ENCODE measurements at regions not wholly inside any gene's neighbourhood (a gene's known extent, or its start where the extent isn't known, plus 50 kb on each side); places are given as distances from the start of the nearest gene placed in this dataset.

DNA sequence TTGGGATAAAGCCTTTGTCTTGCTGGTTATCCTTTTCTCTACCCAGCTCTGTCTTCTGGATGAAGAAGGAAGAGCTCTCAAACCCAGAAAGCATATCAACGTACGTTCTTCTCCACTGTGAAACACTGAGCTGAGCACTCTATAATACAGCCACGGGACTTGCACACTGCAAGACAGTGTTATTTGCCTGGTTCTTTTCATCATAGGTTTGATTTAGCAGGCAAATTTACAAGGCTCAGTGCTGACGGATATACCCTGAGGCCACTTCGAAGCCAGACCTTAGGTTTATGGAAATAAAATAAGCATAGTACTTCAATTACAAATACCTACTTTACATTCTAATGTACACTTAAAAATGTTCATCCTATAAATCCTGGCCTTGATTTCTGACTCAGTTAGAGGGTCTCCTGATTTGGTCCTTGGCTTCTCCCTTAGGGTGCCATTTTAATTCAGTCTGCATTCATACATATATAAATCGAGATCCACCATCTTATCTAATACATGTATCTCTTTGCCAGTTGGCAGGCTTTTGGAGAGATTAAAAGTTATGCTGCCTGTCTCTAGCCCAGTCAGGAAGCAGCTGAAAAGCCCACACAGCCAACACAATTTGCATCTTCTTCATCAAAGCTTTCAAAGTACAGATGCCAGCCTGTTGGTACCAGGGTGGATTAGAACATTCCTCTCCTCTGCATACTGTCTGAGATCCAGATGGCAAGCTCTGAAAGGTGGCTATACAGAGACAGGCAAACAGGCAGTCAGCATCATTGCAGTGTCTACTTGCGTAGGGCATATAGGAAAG, 194.4 kb downstream of the DEPDC1B start:
- TF ChIP-seq CTCF (IDR thresholded peaks at IDR 0.05) (no peak), ZFX (IDR thresholded peaks at IDR 0.05; ENCODE audit: borderline replicate concordance) (no peak)

GRCh38 chr5:60504342-60504741, 195.6 kb downstream of the DEPDC1B start:
- no peak overlapping the region for H3K27ac ChIP-seq
- TF ChIP-seq ZFX (IDR thresholded peaks at IDR 0.05; ENCODE audit: borderline replicate concordance) = no peak
- TF ChIP-seq CTCF (IDR thresholded peaks at IDR 0.05) = no peak

More for the DNA sequence above, 194.4 kb downstream of the DEPDC1B start:
- H3K27ac ChIP-seq = no peak overlapping the region; the same call in 1 of the 2 replicates

DNA sequence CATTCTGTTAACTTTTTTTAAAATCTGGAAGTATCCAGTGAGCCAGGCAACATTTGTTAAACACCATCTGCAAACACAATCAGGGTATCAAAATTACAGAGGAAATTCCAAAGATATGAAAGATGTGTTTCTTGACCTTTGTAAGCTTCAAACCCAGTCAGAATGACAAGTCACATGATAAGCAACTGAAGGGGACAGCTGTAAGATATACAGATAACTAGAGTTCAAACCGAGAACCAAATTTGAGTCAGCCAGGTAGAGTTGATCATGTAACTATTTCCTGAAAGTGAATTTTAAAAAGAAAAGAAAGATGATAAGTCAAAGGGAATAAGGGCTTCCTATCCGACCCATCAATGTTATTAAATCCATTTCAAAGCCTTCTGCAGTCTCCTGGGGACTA, 196.2 kb downstream of the DEPDC1B start:
- H3K27ac ChIP-seq = no peak overlapping the region
- TF ChIP-seq CTCF (IDR thresholded peaks at IDR 0.05) (no peak), ZFX (IDR thresholded peaks at IDR 0.05; ENCODE audit: borderline replicate concordance) (no peak)

DNA sequence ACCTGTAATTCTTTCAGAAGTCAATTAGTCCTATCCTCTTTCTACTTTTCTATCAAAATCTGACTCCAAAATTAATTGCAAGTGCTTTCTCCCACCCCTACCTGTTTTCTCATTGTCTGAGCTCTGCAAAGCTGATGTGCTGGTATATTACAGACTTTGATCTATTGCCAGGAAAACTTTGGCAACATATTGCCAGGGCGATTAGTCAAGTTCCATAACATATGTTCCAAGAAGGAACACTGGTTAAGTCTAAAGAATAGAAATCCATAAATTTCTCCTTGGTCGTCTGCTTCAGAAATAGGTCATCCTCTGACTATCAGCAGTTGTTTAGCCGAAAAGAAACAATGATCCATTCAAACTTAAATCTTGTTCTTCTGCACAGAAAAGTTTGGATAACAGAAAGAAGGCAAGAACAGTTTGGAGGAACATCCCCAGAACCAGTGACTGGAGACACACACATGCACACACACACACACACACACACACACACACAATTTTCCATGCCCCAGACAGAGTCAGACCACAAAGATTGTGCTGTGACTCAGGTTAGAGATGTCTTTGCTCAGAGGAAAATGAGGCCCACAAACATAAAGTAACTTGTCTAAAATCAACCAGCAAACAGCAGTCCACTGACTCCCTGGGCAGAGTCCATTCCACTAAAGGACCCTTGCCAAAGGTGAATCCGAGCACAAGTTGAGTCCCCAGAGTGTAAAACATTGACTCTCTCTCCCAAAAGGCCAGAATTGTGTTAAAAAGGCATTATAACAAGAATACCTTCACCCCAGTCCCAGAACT, 202.1 kb downstream of the DEPDC1B start:
- TF ChIP-seq CTCF (IDR thresholded peaks at IDR 0.05) (no peak), ZFX (IDR thresholded peaks at IDR 0.05; ENCODE audit: borderline replicate concordance) (no peak)

DNA sequence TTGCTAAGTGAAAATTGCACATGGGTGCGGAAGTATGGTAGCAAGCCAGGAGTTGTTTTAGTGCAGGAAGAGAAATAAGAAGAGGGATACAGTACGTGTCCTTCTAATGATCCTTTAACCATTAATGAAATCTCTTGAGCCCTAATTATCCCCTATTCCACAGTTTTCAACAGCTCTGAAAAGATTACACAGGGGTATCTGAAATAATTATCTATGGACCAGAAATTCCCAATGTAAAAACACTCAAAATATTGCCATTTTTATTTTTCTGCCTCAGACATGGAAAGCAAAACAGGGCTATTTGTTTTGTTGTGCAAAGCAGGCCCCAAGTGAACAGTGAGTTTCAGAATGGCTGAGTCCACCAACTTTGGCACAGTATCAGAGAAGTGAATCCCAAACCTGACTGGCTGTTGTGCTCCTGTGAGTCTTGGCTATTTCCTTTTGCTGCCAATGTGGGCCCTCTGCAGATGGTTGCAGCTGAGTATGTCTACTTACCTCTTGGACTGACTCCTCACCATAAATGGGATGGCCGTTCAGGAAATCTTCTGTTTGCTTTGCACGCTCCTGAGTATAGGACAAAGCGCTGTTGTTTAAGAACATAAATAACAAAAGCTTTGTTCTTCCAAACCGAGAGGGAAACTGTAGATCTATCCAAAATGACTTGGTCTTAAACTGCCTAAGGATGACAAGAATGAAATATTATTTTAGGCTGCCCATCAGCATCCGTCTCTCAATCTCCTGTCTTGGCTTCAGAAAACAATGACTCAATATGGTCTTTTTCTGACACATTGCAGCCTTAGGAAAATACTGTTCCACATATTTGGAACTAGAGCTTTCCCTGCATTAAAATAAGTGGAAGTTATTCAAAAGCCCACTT, 204.1 kb downstream of the DEPDC1B start:
- TF ChIP-seq ZFX (IDR thresholded peaks at IDR 0.05; ENCODE audit: borderline replicate concordance) (no peak), CTCF (IDR thresholded peaks at IDR 0.05) (no peak)
- peak overlapping the region; percentile 53 for H3K27ac ChIP-seq

More for the DNA sequence above, 202.1 kb downstream of the DEPDC1B start:
- no peak overlapping the region for H3K27ac ChIP-seq

GRCh38 chr5:60494635-60495034, 205.3 kb downstream of the DEPDC1B start:
- TF ChIP-seq CTCF (IDR thresholded peaks at IDR 0.05) = no peak
- no peak for TF ChIP-seq ZFX (IDR thresholded peaks at IDR 0.05; ENCODE audit: borderline replicate concordance)
- H3K27ac ChIP-seq = peak overlapping the region; percentile 53
